H9 (cell line): ENCODE measurements at regions not wholly inside any gene's neighbourhood (a gene's known extent, or its start where the extent isn't known, plus 50 kb on each side); places are given as distances from the start of the nearest gene placed in this dataset.

Experiments used
- DNase-seq: peaks from one replicate; pipeline ENCODE4 v3.0.0-alpha.2; 2017
- H2AFZ ChIP-seq: one replicate; pipeline ENCODE4 v1.6.1; 2013; ENCODE audit warnings: mild to moderate bottlenecking, low read length, control low read depth, moderate library complexity
- H2AK5ac ChIP-seq: 2 replicates; pipeline ENCODE4 v1.6.1; 2013; ENCODE audit warnings: low read length, control low read depth, mixed read lengths; ENCODE audit not compliant: insufficient read length
- H2BK120ac ChIP-seq: one replicate; pipeline ENCODE4 v1.6.1; 2013; ENCODE audit warnings: low read depth, mild to moderate bottlenecking, low read length, control low read depth, inconsistent platforms; ENCODE audit not compliant: poor library complexity, severe bottlenecking
- H2BK12ac ChIP-seq: 2 replicates; pipeline ENCODE4 v1.6.1; 2013; ENCODE audit warnings: low read length, control low read depth, mixed read lengths, low read depth; ENCODE audit not compliant: insufficient read length
- H2BK15ac ChIP-seq: 2 replicates; pipeline ENCODE4 v1.6.1; 2013; ENCODE audit warnings: low read depth, low read length, control low read depth
- H2BK20ac ChIP-seq: one replicate; pipeline ENCODE4 v1.6.1; 2013; ENCODE audit warnings: low read depth, mild to moderate bottlenecking, low read length, control low read depth, inconsistent platforms; ENCODE audit not compliant: poor library complexity, severe bottlenecking
- H2BK5ac ChIP-seq: 2 replicates; pipeline ENCODE4 v1.6.1; 2013; ENCODE audit warnings: low read length, control low read depth, mixed read lengths; ENCODE audit not compliant: insufficient read length
- H3K14ac ChIP-seq: 2 replicates; pipeline ENCODE4 v1.6.1; 2013; ENCODE audit warnings: low read length, control low read depth; ENCODE audit not compliant: insufficient read depth
- H3K18ac ChIP-seq: 2 replicates; pipeline ENCODE4 v1.6.1; 2013; ENCODE audit warnings: low read depth, mild to moderate bottlenecking, mixed read lengths, low read length, control low read depth; ENCODE audit not compliant: insufficient read length
- H3K23ac ChIP-seq: 2 replicates; pipeline ENCODE4 v1.6.1; 2013; ENCODE audit warnings: low read length, control low read depth, mixed read lengths, low read depth; ENCODE audit not compliant: insufficient read length
- H3K23me2 ChIP-seq: 2 replicates; pipeline ENCODE4 v1.6.1; 2013; ENCODE audit warnings: low read depth, mild to moderate bottlenecking, mixed read lengths, low read length, control low read depth; ENCODE audit not compliant: insufficient read length, poor library complexity, severe bottlenecking
- H3K27ac ChIP-seq: 2 replicates; pipeline ENCODE4 v1.5.1; 2013; ENCODE audit warnings: low read length, control low read depth, mixed read lengths, low read depth; ENCODE audit not compliant: insufficient read length
- H3K27me3 ChIP-seq: 2 replicates; pipeline ENCODE4 v1.6.1; 2013; ENCODE audit warnings: low read length, control low read depth, inconsistent platforms; ENCODE audit not compliant: insufficient read depth
- H3K4ac ChIP-seq: 2 replicates; pipeline ENCODE4 v1.6.1; 2013; ENCODE audit warnings: low read depth, mild to moderate bottlenecking, control low read depth, inconsistent platforms, low read length, moderate library complexity
- H3K4me1 ChIP-seq: 2 replicates; pipeline ENCODE4 v1.6.1; 2013; ENCODE audit warnings: low read length, control low read depth, inconsistent platforms; ENCODE audit not compliant: insufficient read depth
- H3K4me2 ChIP-seq: 2 replicates; pipeline ENCODE4 v1.6.1; 2013; ENCODE audit warnings: low read length, control low read depth, mixed read lengths; ENCODE audit not compliant: insufficient read length, insufficient read depth
- H3K56ac ChIP-seq: 2 replicates; pipeline ENCODE4 v1.6.1; 2013; ENCODE audit warnings: low read depth, mild to moderate bottlenecking, mixed read lengths, low read length, control low read depth; ENCODE audit not compliant: insufficient read length
- H3K79me1 ChIP-seq: 2 replicates; pipeline ENCODE4 v1.6.1; 2013; ENCODE audit warnings: low read depth, mild to moderate bottlenecking, moderate library complexity, low read length, control low read depth, inconsistent platforms; ENCODE audit not compliant: insufficient read depth, poor library complexity, severe bottlenecking
- H3K79me2 ChIP-seq: 2 replicates; pipeline ENCODE4 v1.6.1; 2013; ENCODE audit warnings: low read length, control low read depth, inconsistent platforms; ENCODE audit not compliant: insufficient read depth
- H3K9ac ChIP-seq: 2 replicates; pipeline ENCODE4 v1.6.1; 2013; ENCODE audit warnings: low read length, control low read depth, mixed read lengths; ENCODE audit not compliant: insufficient read length; ENCODE audit errors: extremely low read depth
- H3K9me3 ChIP-seq: one replicate; pipeline ENCODE4 v1.6.1; 2013; ENCODE audit warnings: low read depth, low read length, inconsistent platforms; ENCODE audit not compliant: control insufficient read depth
- H3T11ph ChIP-seq: one replicate; pipeline ENCODE4 v1.6.1; 2013; ENCODE audit warnings: mild to moderate bottlenecking, low read length, control low read depth, inconsistent platforms
- H4K20me1 ChIP-seq: one replicate; pipeline ENCODE4 v1.6.1; 2013; ENCODE audit not compliant: control insufficient read depth, insufficient read length, insufficient read depth
- H4K5ac ChIP-seq: 2 replicates; pipeline ENCODE4 v1.6.1; 2013; ENCODE audit warnings: low read depth, mild to moderate bottlenecking, mixed read lengths, low read length, control low read depth; ENCODE audit not compliant: insufficient read length
- H4K8ac ChIP-seq: replicated peaks from 2 replicates; pipeline ENCODE4 v1.6.1; 2013; ENCODE audit warnings: low read length, control low read depth, mixed read lengths, low read depth; ENCODE audit not compliant: insufficient read length
- H4K91ac ChIP-seq: 2 replicates; pipeline ENCODE4 v1.6.1; 2013; ENCODE audit warnings: low read depth, mild to moderate bottlenecking, moderate library complexity, mixed read lengths, low read length, control low read depth; ENCODE audit not compliant: insufficient read length
- H3K27ac Mint-ChIP-seq, 3 experiments: 2 replicates in 2 of 3; 3 replicates in 1 of 3; pipeline ENCODE4 v1.8.0; 2020 to 2021; ENCODE audit warnings: mixed read lengths in 3 of 3, mild to moderate bottlenecking in 1 of 3, moderate library complexity in 1 of 3
- H3K27me3 Mint-ChIP-seq: 2 replicates; pipeline ENCODE4 v1.8.0; 2021; ENCODE audit warnings: low read depth, mild to moderate bottlenecking, moderate library complexity, mixed read lengths
- H3K36me3 Mint-ChIP-seq, 3 experiments: 2 replicates in 2 of 3; 3 replicates in 1 of 3; pipeline ENCODE4 v1.8.0; 2020 to 2021; ENCODE audit warnings: low read depth in 3 of 3, mixed read lengths in 3 of 3; ENCODE audit not compliant: insufficient read depth in 1 of 3
- H3K4me1 Mint-ChIP-seq, 2 experiments: 2 replicates each; pipeline ENCODE4 v1.8.0; 2020; ENCODE audit warnings: mixed read lengths in 2 of 2
- H3K4me3 Mint-ChIP-seq, 2 experiments: 2 replicates in 1 of 2; 3 replicates in 1 of 2; pipeline ENCODE4 v1.8.0; 2020 to 2021; ENCODE audit warnings: mild to moderate bottlenecking in 2 of 2, mixed read lengths in 2 of 2, moderate library complexity in 1 of 2
- H3K9me3 Mint-ChIP-seq, 2 experiments: 2 replicates in 1 of 2; 3 replicates in 1 of 2; pipeline ENCODE4 v1.8.0; 2020; ENCODE audit warnings: mild to moderate bottlenecking in 2 of 2, mixed read lengths in 2 of 2, moderate library complexity in 1 of 2
- WGBS: extraction: QIAGEN DNeasy Blood & Tissue Kit; methylation state at CpG from one replicate; pipeline ENCODE4 v1.1.7; 2013; ENCODE audit warnings: missing lambda C conversion rate, low lambda C conversion rate, mixed read lengths; ENCODE audit not compliant: insufficient read length; ENCODE audit errors: extremely low coverage; 5-methylcytosine and 5-hydroxymethylcytosine counted together
- TF ChIP-seq, protein P1 (sequence below): fragments of 200-600 bp; sonication (generic); conservative IDR thresholded peaks from 3 replicates; pipeline ENCODE4 v1.8.0; 2021; ENCODE audit warnings: antibody characterized with exemption, mild to moderate bottlenecking

DNA sequence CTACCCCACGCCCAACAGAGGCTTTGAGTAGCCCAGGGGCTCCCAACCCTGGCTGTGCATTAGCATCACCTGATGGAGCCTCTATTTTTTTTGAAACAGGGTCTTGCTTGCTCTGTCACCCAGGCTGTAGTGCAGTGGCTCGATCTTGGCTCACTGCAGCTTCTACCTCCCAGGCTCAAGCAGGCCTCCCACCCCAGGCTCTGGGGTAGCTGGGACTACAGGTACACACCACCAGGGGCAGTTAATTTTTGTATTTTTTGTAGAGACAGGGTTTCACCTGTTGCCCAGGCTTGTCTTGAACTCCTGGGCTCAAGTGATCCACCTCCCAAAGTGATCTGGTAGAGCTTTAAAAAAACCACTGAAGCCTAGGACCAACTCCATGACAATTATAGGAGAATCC is 394.8 kb upstream of the ATP5MC3 start:
- no CpG with 5 or more reads among the region's 2 CpGs for WGBS
- Histone ChIP-seq H2BK20ac (no peak overlapping the region), H3K23me2 (no peaks in the 10 kb centered on the region), H3K18ac (no peak overlapping the region), H2BK12ac (no peak overlapping the region), H3K79me1 (no peaks in the 10 kb centered on the region), H2BK15ac (no peak overlapping the region), H2AFZ (no peak overlapping the region), H3K14ac (no peak overlapping the region), H2AK5ac (no peak overlapping the region), H3K56ac (no peak overlapping the region), H4K8ac (no peak overlapping the region), H3K23ac (no peak overlapping the region), H3K27ac (no peak overlapping the region), H4K20me1 (no peaks in the 10 kb centered on the region), H3K9ac (no peak overlapping the region), H2BK5ac (no peak overlapping the region), H4K5ac (no peak overlapping the region), H2BK120ac (no peak overlapping the region), H3K79me2 (no peaks in the 10 kb centered on the region), H3K27me3 (no peaks in the 10 kb centered on the region), H4K91ac (no peak overlapping the region), H3K4me2 (no peak overlapping the region), H3T11ph (no peak overlapping the region), H3K9me3 (no peaks in the 10 kb centered on the region), H3K4ac (no peak overlapping the region), H3K4me1 (no peaks in the 10 kb centered on the region; the same call in 1 of the 2 replicates)
- no peaks in the 10 kb centered on the region; the same call in 1 of the 2 replicates for H3K27me3 Mint-ChIP-seq
- no peaks in the 10 kb centered on the region for H3K9me3 Mint-ChIP-seq
- no peak for DNase-seq
- no peaks in the 10 kb centered on the region for H3K36me3 Mint-ChIP-seq
- TF ChIP-seq, protein P1, sequence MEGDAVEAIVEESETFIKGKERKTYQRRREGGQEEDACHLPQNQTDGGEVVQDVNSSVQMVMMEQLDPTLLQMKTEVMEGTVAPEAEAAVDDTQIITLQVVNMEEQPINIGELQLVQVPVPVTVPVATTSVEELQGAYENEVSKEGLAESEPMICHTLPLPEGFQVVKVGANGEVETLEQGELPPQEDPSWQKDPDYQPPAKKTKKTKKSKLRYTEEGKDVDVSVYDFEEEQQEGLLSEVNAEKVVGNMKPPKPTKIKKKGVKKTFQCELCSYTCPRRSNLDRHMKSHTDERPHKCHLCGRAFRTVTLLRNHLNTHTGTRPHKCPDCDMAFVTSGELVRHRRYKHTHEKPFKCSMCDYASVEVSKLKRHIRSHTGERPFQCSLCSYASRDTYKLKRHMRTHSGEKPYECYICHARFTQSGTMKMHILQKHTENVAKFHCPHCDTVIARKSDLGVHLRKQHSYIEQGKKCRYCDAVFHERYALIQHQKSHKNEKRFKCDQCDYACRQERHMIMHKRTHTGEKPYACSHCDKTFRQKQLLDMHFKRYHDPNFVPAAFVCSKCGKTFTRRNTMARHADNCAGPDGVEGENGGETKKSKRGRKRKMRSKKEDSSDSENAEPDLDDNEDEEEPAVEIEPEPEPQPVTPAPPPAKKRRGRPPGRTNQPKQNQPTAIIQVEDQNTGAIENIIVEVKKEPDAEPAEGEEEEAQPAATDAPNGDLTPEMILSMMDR = no peak
- H3K4me1 Mint-ChIP-seq = peaks cover 20% of the 10 kb centered on the region in 2 experiments
- H3K27ac Mint-ChIP-seq = no peak overlapping the region
- H3K4me3 Mint-ChIP-seq = no peak overlapping the region
